ENCODE measurements at regions not wholly inside any gene's neighbourhood (a gene's known extent, or its start where the extent isn't known, plus 50 kb on each side); places are given as distances from the start of the nearest gene placed in this dataset.

DNA sequence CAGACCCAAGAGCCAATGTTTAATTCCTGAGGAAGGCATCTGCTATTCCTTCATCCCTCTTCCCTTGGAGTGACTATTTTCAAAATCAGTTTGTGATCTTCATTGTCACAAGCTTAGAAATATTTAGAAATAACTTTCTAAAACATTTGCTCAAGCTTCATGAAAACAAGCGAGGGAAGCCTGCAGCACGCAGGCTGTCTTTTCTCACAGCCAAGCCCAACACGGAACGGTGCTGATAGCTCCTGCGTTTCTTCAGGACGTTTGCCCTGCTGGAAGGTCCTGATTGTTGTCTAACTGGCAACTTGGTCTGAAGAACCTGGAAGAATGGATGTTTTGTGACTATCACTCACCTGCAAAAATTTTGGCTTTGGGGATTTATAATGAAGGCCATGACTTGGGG, 152.5 kb downstream of the FGF9 start:
- DNase-seq, result no peak

- DNase-seq, result no peak
These were observed 153.1 kb downstream of the FGF9 start for GRCh38 chr13:21823949-21824348.

GRCh38 chr13:21825186-21825585, 154.3 kb downstream of the FGF9 start:
- DNase-seq, result no peak

GRCh38 chr13:21825801-21826200, 154.9 kb downstream of the FGF9 start:
- DNase-seq, result no peak

DNA sequence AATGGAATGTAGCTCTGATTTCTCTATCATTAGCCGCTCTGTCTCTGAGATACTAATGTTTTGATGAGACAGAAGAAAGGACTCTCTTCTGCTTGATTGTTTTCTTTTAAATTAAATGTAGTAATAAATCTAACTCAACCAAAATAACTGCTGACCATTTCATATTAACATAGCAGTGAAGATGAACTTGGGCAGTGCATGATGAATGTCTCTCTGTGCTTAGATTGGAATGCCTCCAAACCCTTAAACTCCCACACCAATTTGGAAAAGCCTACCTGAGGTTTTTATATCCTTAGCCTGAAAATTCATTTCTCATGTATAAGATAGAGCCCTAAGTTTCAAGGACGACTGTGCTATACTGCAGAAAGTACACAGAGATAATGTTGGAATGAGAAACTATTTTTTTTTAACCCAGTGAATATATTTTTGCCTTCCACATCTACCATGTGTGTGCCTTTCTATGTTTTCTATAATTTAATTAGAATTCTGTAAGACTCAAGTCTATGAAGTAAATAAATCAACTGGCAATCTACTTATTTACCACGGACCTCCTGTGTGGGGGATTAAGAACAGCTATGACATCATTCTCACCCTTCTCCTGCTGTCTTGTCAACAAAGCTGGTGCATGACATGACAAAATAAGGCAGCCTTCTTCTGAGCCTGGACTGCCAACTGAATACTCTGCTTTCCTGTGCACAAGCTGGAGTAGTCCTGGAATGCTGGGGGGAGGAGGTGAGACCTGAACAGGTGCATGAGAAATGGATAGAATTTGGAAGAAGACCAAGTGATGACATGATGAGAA, 155.5 kb downstream of the FGF9 start:
- DNase-seq, result no peak

- DNase-seq, result no peak
These were observed 160.9 kb downstream of the FGF9 start for GRCh38 chr13:21831654-21832324.

DNA sequence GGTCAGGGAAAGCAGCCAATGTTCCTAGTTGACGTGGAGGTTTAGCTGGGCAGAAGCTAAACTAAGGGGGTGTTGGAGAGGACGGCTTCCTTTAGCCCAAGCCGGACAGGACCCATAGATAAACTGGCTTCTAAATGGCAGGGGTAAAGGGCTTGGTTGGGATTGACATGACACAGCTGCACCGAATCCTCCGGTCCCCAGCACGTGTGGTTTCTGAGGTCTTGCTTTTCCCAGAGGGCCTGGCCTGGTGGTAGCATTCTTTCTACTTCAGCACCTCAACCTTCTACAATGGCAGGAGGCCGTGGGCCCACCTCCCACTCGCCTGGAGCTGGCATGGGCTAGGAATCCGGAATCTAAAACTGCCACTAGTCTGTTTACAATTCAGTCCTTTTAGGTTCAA, 163.0 kb downstream of the FGF9 start:
- DNase-seq, result no peak

- DNase-seq, result no peak
These were observed 163.6 kb downstream of the FGF9 start for GRCh38 chr13:21834521-21834920.

GRCh38 chr13:21837288-21837687, 166.4 kb downstream of the FGF9 start:
- DNase-seq, result no peak

DNA sequence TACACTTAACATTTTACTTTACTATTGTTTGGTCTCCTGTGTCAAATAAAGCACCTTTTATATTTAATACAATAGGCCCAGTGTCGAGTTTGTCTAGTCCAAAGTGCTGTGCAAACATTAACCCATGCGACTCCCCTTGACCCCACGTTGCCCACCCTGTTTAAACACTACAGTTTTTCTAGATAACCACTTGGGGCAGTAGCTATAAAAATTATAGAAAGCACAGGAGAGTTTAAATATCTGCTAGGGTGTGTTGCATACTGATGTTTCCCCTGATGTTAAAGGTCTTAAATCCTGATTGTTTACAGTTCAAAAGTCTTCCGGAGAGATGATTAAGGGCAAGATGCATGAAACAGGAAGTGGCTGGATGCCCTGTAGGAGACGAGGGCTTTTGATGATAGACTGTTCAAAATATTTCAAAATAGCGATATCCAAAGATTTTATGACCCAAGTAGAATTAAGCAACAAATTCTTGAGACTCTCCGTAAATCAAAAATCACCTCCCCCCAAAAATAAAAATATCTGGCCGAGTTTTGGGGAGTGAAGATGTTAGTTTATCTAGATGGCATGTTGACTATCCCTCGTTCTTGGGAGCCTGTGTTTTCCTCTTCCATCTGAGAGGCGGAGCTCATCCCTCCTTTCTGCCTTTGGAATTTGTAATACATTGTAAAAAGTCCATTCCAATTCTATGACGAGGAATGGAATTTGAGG, 167.1 kb downstream of the FGF9 start:
- no peak for DNase-seq

- DNase-seq, result no peak
These were observed 175.7 kb downstream of the FGF9 start for GRCh38 chr13:21846605-21847004.

- peak; percentile 26 for DNase-seq
These were observed 178.4 kb downstream of the FGF9 start for GRCh38 chr13:21849323-21849722.

DNA sequence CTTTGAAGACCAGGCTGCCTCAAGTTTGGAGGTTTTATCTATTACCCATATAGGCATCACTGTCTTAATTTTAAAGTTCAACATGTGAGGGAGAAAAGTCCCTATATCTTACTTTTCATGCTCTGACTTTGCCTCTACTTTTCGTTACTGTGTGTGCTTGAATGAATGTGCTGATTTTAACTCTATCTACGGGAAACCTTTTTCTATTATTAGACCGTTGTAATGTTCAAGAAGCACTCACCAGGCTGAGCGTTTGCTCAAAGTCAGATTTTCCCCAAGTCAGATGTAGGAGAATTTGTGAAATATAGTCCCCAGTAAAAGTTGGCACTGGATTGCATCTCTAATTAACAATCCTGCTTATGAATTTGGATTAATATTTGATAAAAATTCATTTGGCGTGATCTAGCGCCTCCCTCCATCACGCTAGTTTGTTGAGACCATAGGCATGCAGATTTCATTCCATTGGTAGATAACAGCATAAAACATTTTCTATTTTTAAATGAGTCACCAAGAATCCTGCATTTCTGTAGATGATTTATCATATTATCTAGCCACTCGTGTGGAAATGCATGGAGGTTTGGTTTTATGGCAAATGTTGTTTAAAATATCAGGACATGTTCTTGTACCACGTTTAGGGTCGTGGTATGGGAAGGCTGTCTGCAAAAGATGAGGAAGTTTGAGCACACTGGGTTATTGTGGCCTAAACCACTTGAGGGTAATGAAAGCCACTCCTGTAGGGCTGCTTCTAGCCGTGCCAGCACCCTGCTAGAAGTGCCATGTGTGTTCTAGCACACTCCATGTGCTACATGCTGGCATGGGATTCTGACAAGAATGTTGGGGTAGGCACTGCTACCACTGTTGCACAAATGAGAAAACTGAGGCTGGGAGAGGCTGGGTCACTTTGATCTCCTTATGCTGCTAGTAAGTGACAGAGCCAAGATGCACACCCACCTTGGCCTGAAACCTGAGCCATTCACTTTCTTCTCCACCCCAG, 179.4 kb downstream of the FGF9 start:
- no peak for DNase-seq

- no peak for DNase-seq
These were observed 181.2 kb downstream of the FGF9 start for GRCh38 chr13:21852043-21852442.

GRCh38 chr13:21853779-21854178, 182.9 kb downstream of the FGF9 start:
- DNase-seq, result no peak

- no peak for DNase-seq
These were observed 197.9 kb downstream of the FGF9 start for GRCh38 chr13:21868823-21869222.

DNA sequence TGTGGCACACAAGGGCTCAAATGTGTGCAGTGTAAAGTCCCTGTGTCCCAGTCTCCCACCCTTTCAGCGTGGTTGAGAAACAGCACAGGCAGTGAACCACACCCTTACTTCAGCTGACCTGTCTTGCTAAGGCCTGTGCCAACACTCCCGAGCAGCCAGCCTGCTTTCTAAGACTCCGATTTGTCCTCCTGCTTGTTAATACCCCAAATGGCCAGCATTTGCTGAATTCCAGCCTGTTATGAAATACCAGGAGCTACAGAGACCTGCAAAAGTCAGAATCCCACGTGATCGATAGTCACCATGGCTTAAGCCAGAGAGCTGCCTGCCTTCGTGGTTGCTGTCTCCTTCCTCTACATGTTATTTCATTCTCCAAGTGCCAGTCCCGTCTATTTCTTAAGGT, 200.5 kb downstream of the FGF9 start:
- DNase-seq, result no peak

GRCh38 chr13:21871919-21872318, 201.0 kb downstream of the FGF9 start:
- DNase-seq, result no peak

GRCh38 chr13:21872795-21873194, 201.9 kb downstream of the FGF9 start:
- no peak for DNase-seq

- no peak for DNase-seq
These were observed 204.2 kb downstream of the FGF9 start for GRCh38 chr13:21875116-21875515.

DNA sequence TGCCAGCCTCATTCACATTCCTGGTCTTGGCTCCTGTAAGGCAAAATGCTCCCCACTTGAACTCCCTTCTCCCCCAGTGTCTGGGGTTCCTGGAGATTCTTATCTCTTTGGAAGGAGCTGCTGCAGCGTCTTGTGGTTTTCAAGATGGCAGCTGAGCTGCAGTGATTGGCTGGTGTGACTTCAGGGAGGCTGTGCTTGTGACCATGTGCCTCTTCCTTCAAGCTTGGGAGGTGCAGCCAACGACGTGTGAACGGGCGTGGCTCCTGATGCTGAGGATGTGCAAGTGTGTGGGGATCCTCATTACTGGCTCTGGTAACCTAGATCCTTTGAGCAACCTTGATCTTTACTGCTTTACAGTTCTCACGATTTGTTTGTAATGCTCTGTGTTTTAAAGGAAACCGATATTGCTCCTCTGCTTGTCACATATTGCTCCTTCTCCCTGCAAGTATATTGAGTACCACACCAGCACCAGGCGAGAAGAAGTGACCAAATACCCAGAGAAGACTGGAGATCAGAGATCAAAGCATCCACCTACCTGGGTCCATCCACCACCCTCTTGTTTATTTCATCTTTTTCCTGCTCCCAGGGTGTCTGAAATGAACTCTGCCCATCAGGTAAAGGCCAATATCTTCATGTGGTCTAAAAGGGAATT, 208.5 kb downstream of the FGF9 start:
- no peak for DNase-seq

GRCh38 chr13:21882766-21883165, 211.9 kb downstream of the FGF9 start:
- no peak for DNase-seq

All from RPMI8226 (cell line).